Uterus (tissue), 3 donors: ENCODE measurements at regions not wholly inside any gene's neighbourhood (a gene's known extent, or its start where the extent isn't known, plus 50 kb on each side); places are given as distances from the start of the nearest gene placed in this dataset.

Experiments used
- DNase-seq, 2 donors: peaks; one replicate each; pipeline ENCODE4 v3.0.0-alpha.2; 2019 to 2020
- H3K27ac ChIP-seq, 2 donors: fragments of 200-600 bp; sonication (generic); 1 replicate in 1 of 2; 2 replicates in 1 of 2; pipeline ENCODE4 v1.5.1; 2016 to 2018
- H3K27me3 ChIP-seq, 2 donors: fragments of 200-600 bp; sonication (generic); one replicate each; pipeline ENCODE4 v1.5.1; 2018 to 2019; ENCODE audit warnings: control low read depth in 1 of 2
- H3K36me3 ChIP-seq, 2 donors: fragments of 200-600 bp; sonication (generic); one replicate each; pipeline ENCODE4 v1.5.1; 2019; ENCODE audit warnings: control low read depth in 1 of 2
- H3K4me1 ChIP-seq, 2 donors: fragments of 200-600 bp; sonication (generic); one replicate each; pipeline ENCODE4 v1.5.1; 2018 to 2019; ENCODE audit warnings: control low read depth in 1 of 2
- H3K4me3 ChIP-seq, 2 donors: fragments of 200-600 bp; sonication (generic); 1 replicate in 1 of 2; 2 replicates in 1 of 2; pipeline ENCODE4 v1.5.1; 2018 to 2019; ENCODE audit warnings: mild to moderate bottlenecking in 1 of 2
- H3K9me3 ChIP-seq, 2 donors: fragments of 200-600 bp; sonication (generic); one replicate each; pipeline ENCODE4 v1.5.1; 2019; ENCODE audit warnings: control low read depth in 1 of 2
- POLR2A ChIP-seq, 2 donors: fragments of 450-650 bp; IDR thresholded peaks; one replicate each; pipeline ENCODE4 v1.6.1; 2016; ENCODE audit warnings: antibody characterized with exemption in 2 of 2, mild to moderate bottlenecking in 1 of 2, moderate library complexity in 1 of 2
- intact Hi-C: fragments of 100-400 bp; cut with DNase I; formaldehyde crosslinking; loops from one replicate; pipeline ENCODE4 v1.15.1; 2023; ENCODE audit warnings: low total_unique reads
- TF ChIP-seq, protein P1 (sequence below), 4 experiments: fragments of 200-600 bp in 2 of 4; fragments of 450-650 bp in 2 of 4; sonication (generic) in 2 of 4; IDR thresholded peaks; one replicate each; pipeline ENCODE4 v1.5.1; 2016 to 2019; ENCODE audit warnings: antibody characterized with exemption in 4 of 4, mild to moderate bottlenecking in 2 of 4, moderate library complexity in 1 of 4
- donor health status: DM: yes; HTN: yes; CAD: no.

DNA sequence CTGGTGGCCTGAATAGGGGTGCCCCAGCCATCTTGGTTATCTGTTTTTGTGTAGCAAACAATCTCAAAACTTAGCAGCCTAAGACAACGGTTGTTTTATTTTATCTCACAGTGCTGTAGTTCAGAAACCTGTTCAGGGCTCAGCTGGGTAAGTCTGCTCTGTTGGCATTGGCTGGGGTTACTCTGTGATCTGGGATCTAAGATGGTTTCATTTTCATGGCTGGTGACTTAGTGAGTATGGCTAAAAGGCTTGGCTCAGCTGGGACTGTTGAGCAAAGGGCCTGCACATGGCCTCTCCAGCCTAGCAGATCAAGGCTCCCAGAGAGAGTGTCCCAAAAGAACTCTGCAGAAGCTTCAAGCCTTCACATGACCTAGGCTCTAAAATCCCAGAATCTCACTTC, 60.8 kb upstream of the POU2AF1 start:
- TF ChIP-seq, protein P1, sequence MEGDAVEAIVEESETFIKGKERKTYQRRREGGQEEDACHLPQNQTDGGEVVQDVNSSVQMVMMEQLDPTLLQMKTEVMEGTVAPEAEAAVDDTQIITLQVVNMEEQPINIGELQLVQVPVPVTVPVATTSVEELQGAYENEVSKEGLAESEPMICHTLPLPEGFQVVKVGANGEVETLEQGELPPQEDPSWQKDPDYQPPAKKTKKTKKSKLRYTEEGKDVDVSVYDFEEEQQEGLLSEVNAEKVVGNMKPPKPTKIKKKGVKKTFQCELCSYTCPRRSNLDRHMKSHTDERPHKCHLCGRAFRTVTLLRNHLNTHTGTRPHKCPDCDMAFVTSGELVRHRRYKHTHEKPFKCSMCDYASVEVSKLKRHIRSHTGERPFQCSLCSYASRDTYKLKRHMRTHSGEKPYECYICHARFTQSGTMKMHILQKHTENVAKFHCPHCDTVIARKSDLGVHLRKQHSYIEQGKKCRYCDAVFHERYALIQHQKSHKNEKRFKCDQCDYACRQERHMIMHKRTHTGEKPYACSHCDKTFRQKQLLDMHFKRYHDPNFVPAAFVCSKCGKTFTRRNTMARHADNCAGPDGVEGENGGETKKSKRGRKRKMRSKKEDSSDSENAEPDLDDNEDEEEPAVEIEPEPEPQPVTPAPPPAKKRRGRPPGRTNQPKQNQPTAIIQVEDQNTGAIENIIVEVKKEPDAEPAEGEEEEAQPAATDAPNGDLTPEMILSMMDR (IDR thresholded peaks at IDR 0.05) = no peak
- TF ChIP-seq POLR2A (IDR thresholded peaks at IDR 0.05) = no peak
- intact Hi-C loops = no loop called here

DNA sequence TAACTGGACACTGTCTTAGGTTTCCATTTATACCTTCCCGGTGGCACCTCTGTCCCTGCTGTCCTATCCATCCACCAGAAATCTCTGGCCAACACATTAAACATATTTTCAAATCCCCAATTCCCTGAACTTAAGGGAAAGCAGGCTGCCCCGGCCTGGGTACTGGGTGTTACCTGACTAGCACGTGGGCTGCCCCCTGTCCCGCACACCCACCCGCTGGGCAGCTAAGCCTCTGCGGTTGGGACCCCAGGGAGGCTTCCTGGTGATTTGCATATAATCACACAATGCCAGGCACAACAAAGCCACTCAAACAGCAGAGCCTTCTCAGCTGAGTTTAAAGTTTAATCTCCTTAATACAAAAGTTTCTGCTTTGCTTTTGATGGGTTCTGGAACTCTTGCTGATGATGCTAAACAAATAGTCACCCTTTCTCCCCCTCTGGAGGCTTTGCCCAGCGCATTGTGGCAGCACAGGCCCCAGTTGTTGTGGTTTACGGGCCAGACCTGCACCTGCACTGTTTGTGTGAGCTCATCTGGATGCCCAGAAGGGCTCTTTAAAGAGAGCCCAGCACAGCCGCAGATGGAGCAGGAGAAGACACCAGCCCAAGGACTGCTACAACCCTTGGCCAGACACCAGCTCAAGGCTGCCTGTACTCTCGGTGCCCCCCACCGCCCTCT, 59.9 kb upstream of the POU2AF1 start:
- H3K4me3 ChIP-seq = no peak overlapping the region
- H3K27ac ChIP-seq = no peak overlapping the region
- H3K27me3 ChIP-seq = no peaks in the 10 kb centered on the region
- peaks cover 0 to 7% of the 10 kb centered on the region in 2 donors for H3K4me1 ChIP-seq
- DNase-seq = no peak
- TF ChIP-seq, protein P1 (IDR thresholded peaks at IDR 0.05) = no peak
- no peak for TF ChIP-seq POLR2A (IDR thresholded peaks at IDR 0.05)
- intact Hi-C loops = no loop called here
- no peaks in the 10 kb centered on the region for H3K36me3 ChIP-seq
- no peaks in the 10 kb centered on the region for H3K9me3 ChIP-seq

More for the DNA sequence above, 60.8 kb upstream of the POU2AF1 start:
- peaks cover 0 to 7% of the 10 kb centered on the region in 2 donors for H3K4me1 ChIP-seq
- no peaks in the 10 kb centered on the region for H3K36me3 ChIP-seq
- no peak for DNase-seq
- H3K4me3 ChIP-seq = no peak overlapping the region
- H3K27me3 ChIP-seq = no peaks in the 10 kb centered on the region
- no peak overlapping the region for H3K27ac ChIP-seq
- no peaks in the 10 kb centered on the region for H3K9me3 ChIP-seq

DNA sequence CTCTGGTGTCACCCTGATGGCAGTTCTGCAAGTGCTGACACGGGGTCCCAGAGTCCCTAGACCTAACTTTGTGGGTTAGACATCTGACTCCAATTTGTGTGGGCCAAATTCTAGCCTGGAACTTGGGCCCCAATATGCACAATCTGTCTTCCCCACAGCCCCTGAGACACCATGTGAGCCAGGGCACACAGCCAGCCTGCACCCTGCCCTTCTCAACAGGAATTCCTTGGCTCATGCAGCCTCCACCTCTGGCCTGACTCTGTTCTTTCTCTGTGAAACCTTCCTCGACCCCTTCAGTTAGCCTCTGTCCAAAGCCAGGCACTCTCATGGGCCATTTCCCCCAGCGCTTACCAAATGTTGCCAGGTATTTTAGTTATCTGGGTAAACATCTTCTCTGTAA, 59.1 kb upstream of the POU2AF1 start:
- Histone ChIP-seq H3K4me3 (no peak overlapping the region), H3K27me3 (no peaks in the 10 kb centered on the region), H3K27ac (peak overlapping the region in 1 of 2 donors; percentile 8), H3K9me3 (no peaks in the 10 kb centered on the region), H3K36me3 (no peaks in the 10 kb centered on the region), H3K4me1 (peaks cover 0 to 7% of the 10 kb centered on the region in 2 donors)
- intact Hi-C loops = no loop called here
- TF ChIP-seq POLR2A (IDR thresholded peaks at IDR 0.05) = no peak
- TF ChIP-seq, protein P1 (IDR thresholded peaks at IDR 0.05) = no peak
- no peak for DNase-seq

DNA sequence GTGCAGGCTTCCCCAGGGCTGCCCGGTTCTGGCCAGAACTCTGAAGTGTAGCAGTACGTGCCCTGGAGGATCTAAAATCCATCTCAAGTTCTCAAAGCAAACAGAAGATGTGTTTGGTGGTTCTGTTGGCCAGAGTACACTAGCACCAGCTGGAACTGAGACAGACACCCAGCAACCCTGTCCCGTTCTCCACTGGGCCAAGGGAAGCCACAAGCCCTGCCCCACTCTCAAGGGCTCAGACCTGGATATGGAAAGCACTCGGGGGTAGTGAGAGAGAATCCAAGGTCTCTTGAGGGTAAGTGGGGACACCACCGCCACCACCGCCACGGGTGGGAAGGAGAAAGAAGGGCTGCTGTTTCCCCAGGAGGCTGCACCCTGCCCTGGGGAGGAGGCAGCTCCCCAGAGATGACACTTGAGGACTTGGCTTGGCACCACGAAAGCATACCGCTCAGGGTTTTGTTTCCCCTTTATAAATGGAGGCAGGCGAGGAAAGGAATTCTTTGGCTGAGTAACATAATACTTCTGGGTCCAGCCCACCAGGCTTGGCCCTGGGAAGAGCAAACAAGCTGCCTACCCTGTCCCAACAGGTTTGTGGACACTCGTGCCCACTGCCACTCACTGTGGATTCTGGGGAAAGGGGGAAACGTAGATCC, 56.1 kb upstream of the POU2AF1 start:
- Histone ChIP-seq H3K27me3 (no peaks in the 10 kb centered on the region), H3K27ac (no peak overlapping the region), H3K36me3 (no peaks in the 10 kb centered on the region), H3K4me3 (no peak overlapping the region), H3K9me3 (no peaks in the 10 kb centered on the region), H3K4me1 (peaks cover 0 to 7% of the 10 kb centered on the region in 2 donors)
- TF ChIP-seq, protein P1 (IDR thresholded peaks at IDR 0.05) = no peak
- no peak for TF ChIP-seq POLR2A (IDR thresholded peaks at IDR 0.05)
- no peak for DNase-seq
- intact Hi-C loops = no loop called here

DNA sequence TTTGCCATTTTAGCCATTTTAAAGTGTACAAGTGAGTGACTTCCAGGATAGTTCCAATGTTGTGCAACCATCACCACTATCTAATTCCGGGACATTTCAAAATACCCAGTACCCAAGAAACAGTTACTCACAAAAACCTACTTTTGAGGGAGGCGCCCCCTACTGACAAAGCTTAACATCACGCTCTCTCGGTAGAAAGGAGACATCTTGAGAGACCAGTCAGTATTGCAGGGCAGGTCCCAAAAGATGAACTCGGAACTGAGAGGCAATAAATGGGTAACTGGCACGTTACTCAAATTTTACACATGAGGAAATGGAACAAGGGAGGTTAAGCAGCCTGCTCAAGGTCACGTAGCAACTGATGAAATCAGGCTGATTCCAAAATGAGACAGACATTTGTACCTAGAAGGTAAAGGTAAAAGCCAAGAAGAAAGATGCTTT, 50.0 kb upstream of the POU2AF1 start:
- no peaks in the 10 kb centered on the region for H3K27me3 ChIP-seq
- H3K4me1 ChIP-seq = no peaks in the 10 kb centered on the region
- H3K27ac ChIP-seq = no peak overlapping the region
- intact Hi-C loops = no loop called here
- no peak overlapping the region for H3K4me3 ChIP-seq
- no peaks in the 10 kb centered on the region for H3K9me3 ChIP-seq
- DNase-seq = peak; percentile 69 to 70
- no peak for TF ChIP-seq POLR2A (IDR thresholded peaks at IDR 0.05)
- TF ChIP-seq, protein P1 (IDR thresholded peaks at IDR 0.05) = peak; percentile 38 to 58 (median 48)
- no peaks in the 10 kb centered on the region for H3K36me3 ChIP-seq
